ENCODE measurements at regions not wholly inside any gene's neighbourhood (a gene's known extent, or its start where the extent isn't known, plus 50 kb on each side); places are given as distances from the start of the nearest gene placed in this dataset.

GRCh38 chrY:20681935-20682334 is 74.0 kb upstream of the RPS4Y2 start:
- H3K36me3 ChIP-seq (ENCODE audit: control insufficient read depth in 1 of 2, insufficient read depth in 2 of 2, low read length in 2 of 2): no peaks in the 10 kb centered on the region
- H3K79me2 ChIP-seq (ENCODE audit: insufficient read depth, low read length): no peaks in the 10 kb centered on the region
- ChIA-PET CTCF (no interaction called here), POLR2A (no interaction called here), RAD21 (ENCODE audit: low non-redundant PET in 1 of 2, low total read pairs in 2 of 2, uncharacterized antibody in 2 of 2, unreplicated experiment in 2 of 2) (no interaction called here)
- no TSS peak for BruUV-seq (replicated peaks)
- no peaks in the 10 kb centered on the region for H4K20me1 ChIP-seq (ENCODE audit: insufficient read depth)
- no peak for DNase-seq (ENCODE audit: low read depth, low spot score)
- no peak overlapping the region for H3K9ac ChIP-seq (ENCODE audit: low read length)
- H3K4me3 ChIP-seq (replicated peaks in 1 of 2; ENCODE audit: low read depth in 1 of 2, low read length in 2 of 2): no peak overlapping the region
- no peaks in the 10 kb centered on the region for H3K27me3 ChIP-seq (ENCODE audit: insufficient read depth, low read length)
- H3K9me3 ChIP-seq (ENCODE audit: control insufficient read depth in 1 of 2, insufficient read depth in 1 of 2, low read depth in 1 of 2, low read length in 2 of 2): no peaks in the 10 kb centered on the region
- H3K9me2 ChIP-seq (ENCODE audit: insufficient read depth): no peaks in the 10 kb centered on the region
- H3K4me1 ChIP-seq (ENCODE audit: control insufficient read depth in 1 of 2, insufficient read depth in 2 of 2, low read length in 2 of 2): no peaks in the 10 kb centered on the region
- no peak overlapping the region for H3K27ac ChIP-seq (ENCODE audit: low read depth, low read length)
- intact Hi-C loops (cut with micrococcal nuclease): no loop called here
- H3K4me2 ChIP-seq (ENCODE audit: low read length): no peak overlapping the region
- no peak for ATAC-seq
- TF ChIP-seq RAD21 (IDR thresholded peaks at IDR 0.05; ENCODE audit: low read depth) (no peak), MAX (IDR thresholded peaks at IDR 0.05) (no peak), EZH2phosphoT487 (IDR thresholded peaks at IDR 0.05; ENCODE audit: borderline replicate concordance) (no peak), JUND (IDR thresholded peaks at IDR 0.05) (no peak), EGR1 (IDR thresholded peaks at IDR 0.05; ENCODE audit: low read depth) (no peak), CTCF (IDR thresholded peaks at IDR 0.05 in 2 of 3, conservative IDR thresholded peaks at IDR 0.05 in 1 of 3; ENCODE audit: borderline replicate concordance in 1 of 3, insufficient read depth in 1 of 3, low read depth in 2 of 3, low read length in 2 of 3) (no peak), SP1 (IDR thresholded peaks at IDR 0.05; ENCODE audit: low read depth) (no peak), SRF (IDR thresholded peaks at IDR 0.05; ENCODE audit: low read depth) (no peak), SIN3A (IDR thresholded peaks at IDR 0.05; ENCODE audit: low read depth) (no peak), ZFX (IDR thresholded peaks at IDR 0.05) (no peak), ZBTB33 (IDR thresholded peaks at IDR 0.05; ENCODE audit: extremely low read depth, insufficient replicate concordance, low read length) (no peak), REST (IDR thresholded peaks at IDR 0.05; ENCODE audit: low read depth) (no peak), ATF3 (IDR thresholded peaks at IDR 0.05) (no peak), EZH2 (IDR thresholded peaks at IDR 0.05) (no peak), POLR2A (IDR thresholded peaks at IDR 0.05; ENCODE audit: borderline replicate concordance, extremely low read depth, insufficient read depth, insufficient read length) (no peak)
- no peak overlapping the region for H2AFZ ChIP-seq (ENCODE audit: low read depth, low read length, poor library complexity, severe bottlenecking)
